HCT116 (cell line): ENCODE measurements at regions not wholly inside any gene's neighbourhood (a gene's known extent, or its start where the extent isn't known, plus 50 kb on each side); places are given as distances from the start of the nearest gene placed in this dataset.

ENCODE experiments used
- ELF1 ChIP-seq: IDR thresholded peaks from 2 replicates; pipeline ENCODE4 v1.6.1; 2012; ENCODE audit warnings: low read depth, borderline replicate concordance
- POLR2A ChIP-seq: IDR thresholded peaks from 2 replicates; pipeline ENCODE4 v1.7.0; 2011; ENCODE audit warnings: borderline replicate concordance; ENCODE audit not compliant: insufficient read depth, insufficient read length; ENCODE audit errors: extremely low read depth
- TF ChIP-seq, protein P1 (sequence below), 3 experiments: fragments of 200-600 bp in 1 of 3; sonication (generic) in 1 of 3; IDR thresholded peaks in 2 of 3; conservative IDR thresholded peaks in 1 of 3; 2 replicates each; pipeline ENCODE4 v1.5.1; 2012 to 2017; ENCODE audit warnings: low read depth in 2 of 3, low read length in 2 of 3, antibody characterized with exemption in 1 of 3, borderline replicate concordance in 1 of 3, control low read depth in 1 of 3, mild to moderate bottlenecking in 1 of 3, mixed read lengths in 1 of 3, mixed run types in 1 of 3, moderate library complexity in 1 of 3; ENCODE audit not compliant: insufficient read depth in 1 of 3
- TF ChIP-seq, protein P2 (sequence below): IDR thresholded peaks from 2 replicates; pipeline ENCODE4 v1.6.1; 2012

DNA sequence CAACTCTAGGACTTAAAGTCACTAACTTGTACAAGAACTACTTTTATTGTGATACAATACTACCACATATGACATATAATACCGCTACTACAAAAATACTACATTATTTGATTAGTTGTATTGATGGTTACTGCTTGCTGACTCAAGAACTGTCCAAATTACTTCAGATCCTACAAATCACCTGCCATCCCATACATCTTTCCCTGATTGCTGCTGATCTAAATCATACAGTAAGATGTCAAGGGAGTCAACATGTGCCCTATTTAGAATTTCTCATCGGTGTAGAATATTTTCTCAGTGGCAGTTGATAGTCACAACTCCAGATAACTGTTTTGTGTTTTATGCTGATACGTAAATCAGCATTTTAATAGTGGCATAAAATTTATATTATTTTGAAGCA lies 161.0 kb upstream of the DSEL start:
- TF ChIP-seq, protein P1, sequence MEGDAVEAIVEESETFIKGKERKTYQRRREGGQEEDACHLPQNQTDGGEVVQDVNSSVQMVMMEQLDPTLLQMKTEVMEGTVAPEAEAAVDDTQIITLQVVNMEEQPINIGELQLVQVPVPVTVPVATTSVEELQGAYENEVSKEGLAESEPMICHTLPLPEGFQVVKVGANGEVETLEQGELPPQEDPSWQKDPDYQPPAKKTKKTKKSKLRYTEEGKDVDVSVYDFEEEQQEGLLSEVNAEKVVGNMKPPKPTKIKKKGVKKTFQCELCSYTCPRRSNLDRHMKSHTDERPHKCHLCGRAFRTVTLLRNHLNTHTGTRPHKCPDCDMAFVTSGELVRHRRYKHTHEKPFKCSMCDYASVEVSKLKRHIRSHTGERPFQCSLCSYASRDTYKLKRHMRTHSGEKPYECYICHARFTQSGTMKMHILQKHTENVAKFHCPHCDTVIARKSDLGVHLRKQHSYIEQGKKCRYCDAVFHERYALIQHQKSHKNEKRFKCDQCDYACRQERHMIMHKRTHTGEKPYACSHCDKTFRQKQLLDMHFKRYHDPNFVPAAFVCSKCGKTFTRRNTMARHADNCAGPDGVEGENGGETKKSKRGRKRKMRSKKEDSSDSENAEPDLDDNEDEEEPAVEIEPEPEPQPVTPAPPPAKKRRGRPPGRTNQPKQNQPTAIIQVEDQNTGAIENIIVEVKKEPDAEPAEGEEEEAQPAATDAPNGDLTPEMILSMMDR (IDR thresholded peaks at IDR 0.05 in 2 of 3, conservative IDR thresholded peaks at IDR 0.05 in 1 of 3; ENCODE audit: borderline replicate concordance in 1 of 3, insufficient read depth in 1 of 3, low read depth in 2 of 3, low read length in 2 of 3): no peak
- TF ChIP-seq, protein P2, sequence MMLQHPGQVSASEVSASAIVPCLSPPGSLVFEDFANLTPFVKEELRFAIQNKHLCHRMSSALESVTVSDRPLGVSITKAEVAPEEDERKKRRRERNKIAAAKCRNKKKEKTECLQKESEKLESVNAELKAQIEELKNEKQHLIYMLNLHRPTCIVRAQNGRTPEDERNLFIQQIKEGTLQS: no peak
- TF ChIP-seq POLR2A: no peak
- no peak for TF ChIP-seq ELF1
